A673 (cell line): ENCODE measurements at regions not wholly inside any gene's neighbourhood (a gene's known extent, or its start where the extent isn't known, plus 50 kb on each side); places are given as distances from the start of the nearest gene placed in this dataset.

Source experiments
- BruUV-seq: library from RNA; stranded (reverse); fragments of 400-500 nt; replicated peaks from 2 replicates; lab custom pipeline; 2021; lab: Mats Ljungman, UMichigan
- CTCF ChIA-PET: fragments of 300-600 bp; sonication (Branson Sonifier 250); formaldehyde crosslinking; loops from one replicate; lab custom pipeline; 2022; ENCODE audit warnings: antibody characterized with exemption; lab: Charles Lee
- POLR2A ChIA-PET: fragments of 300-600 bp; sonication (Branson Sonifier 250); formaldehyde crosslinking; loops from one replicate; lab custom pipeline; 2022; ENCODE audit warnings: antibody characterized with exemption; ENCODE audit not compliant: low non-redundant PET; lab: Charles Lee
- DNase-seq: peaks from one replicate; pipeline ENCODE4 v3.0.0-alpha.2; 2015; ENCODE audit warnings: low spot score
- H3K27ac ChIP-seq: fragments of 200-600 bp; sonication (generic); 2 replicates; pipeline ENCODE4 v1.5.1; 2016; ENCODE audit warnings: mixed run types, low read depth, mild to moderate bottlenecking, mixed read lengths, antibody characterized with exemption, low read length; ENCODE audit not compliant: poor library complexity, severe bottlenecking
- H3K27me3 ChIP-seq: fragments of 200-600 bp; sonication (generic); replicated peaks from 2 replicates; pipeline ENCODE4 v1.6.1; 2017; ENCODE audit warnings: mixed run types, low read depth, mild to moderate bottlenecking, mixed read lengths, antibody characterized with exemption, low read length; ENCODE audit not compliant: insufficient read depth, poor library complexity
- H3K36me3 ChIP-seq: fragments of 200-600 bp; sonication (generic); 2 replicates; pipeline ENCODE4 v1.6.1; 2016; ENCODE audit warnings: mixed run types, mild to moderate bottlenecking, mixed read lengths, antibody characterized with exemption, low read length; ENCODE audit not compliant: insufficient read depth, poor library complexity, severe bottlenecking
- H3K4me1 ChIP-seq: fragments of 200-600 bp; sonication (generic); 2 replicates; pipeline ENCODE4 v1.6.1; 2017; ENCODE audit warnings: mixed run types, mild to moderate bottlenecking, mixed read lengths, antibody characterized with exemption, low read length; ENCODE audit not compliant: insufficient read depth, poor library complexity, severe bottlenecking
- H3K4me3 ChIP-seq: fragments of 200-600 bp; sonication (generic); 2 replicates; pipeline ENCODE4 v1.5.1; 2016; ENCODE audit warnings: low read depth, mixed run types, mild to moderate bottlenecking, mixed read lengths, low read length; ENCODE audit not compliant: poor library complexity, severe bottlenecking
- H3K9me3 ChIP-seq: fragments of 200-600 bp; sonication (generic); 2 replicates; pipeline ENCODE4 v1.6.1; 2016; ENCODE audit warnings: mixed run types, low read depth, mild to moderate bottlenecking, mixed read lengths, antibody characterized with exemption, low read length; ENCODE audit not compliant: poor library complexity, severe bottlenecking
- CTCF ChIP-seq: fragments of 300-800, 200-600 bp; sonication (generic); conservative IDR thresholded peaks from 2 replicates; pipeline ENCODE4 v1.5.1; 2017; ENCODE audit warnings: low read depth, mild to moderate bottlenecking, antibody characterized with exemption, low read length, moderate library complexity, mixed read lengths
- EZH2 ChIP-seq: fragments of 200-600 bp; sonication (generic); IDR thresholded peaks from 2 replicates; pipeline ENCODE4 v1.6.1; 2017; ENCODE audit warnings: borderline replicate concordance, low read depth, mild to moderate bottlenecking, mixed read lengths, antibody characterized with exemption, low read length; ENCODE audit not compliant: poor library complexity, severe bottlenecking
- intact Hi-C: fragments of 100-400 bp; cut with micrococcal nuclease; formaldehyde crosslinking; loops from one replicate; pipeline ENCODE4 v1.10.0; 2022; ENCODE audit not compliant: unreplicated experiment

GRCh38 chr2:5316001-5316490 lies 376.1 kb upstream of the SOX11 start:
- H3K4me1 ChIP-seq = no peaks in the 10 kb centered on the region
- DNase-seq = no peak
- intact Hi-C loops = no loop called here
- no peak overlapping the region for H3K27ac ChIP-seq
- no peaks in the 10 kb centered on the region for H3K36me3 ChIP-seq
- no TSS peak for BruUV-seq
- TF ChIP-seq CTCF = no peak
- ChIA-PET POLR2A (no interaction called here), CTCF (no interaction called here)
- no peaks in the 10 kb centered on the region for H3K27me3 ChIP-seq
- no peak overlapping the region for H3K4me3 ChIP-seq
- no peaks in the 10 kb centered on the region for H3K9me3 ChIP-seq

- H3K4me1 ChIP-seq = no peaks in the 10 kb centered on the region
- no TSS peak for BruUV-seq
- no peak for DNase-seq
- H3K9me3 ChIP-seq = no peaks in the 10 kb centered on the region
- H3K27ac ChIP-seq = no peak overlapping the region
- H3K4me3 ChIP-seq = no peak overlapping the region
- no peaks in the 10 kb centered on the region for H3K27me3 ChIP-seq
- H3K36me3 ChIP-seq = no peaks in the 10 kb centered on the region
- TF ChIP-seq EZH2 = no peak
- TF ChIP-seq CTCF = no peak
- ChIA-PET CTCF (no interaction called here), POLR2A (no interaction called here)
- intact Hi-C loops = no loop called here
These were observed 372.7 kb upstream of the SOX11 start for GRCh38 chr2:5319493-5319892.

- CTCF ChIA-PET = no interaction called here
- POLR2A ChIA-PET = no interaction called here
- H3K4me1 ChIP-seq = no peaks in the 10 kb centered on the region
- TF ChIP-seq EZH2 = no peak
- TF ChIP-seq CTCF = no peak
- intact Hi-C loops = no loop called here
- DNase-seq = no peak
- no peak overlapping the region for H3K27ac ChIP-seq
- BruUV-seq = no TSS peak
- H3K9me3 ChIP-seq = no peaks in the 10 kb centered on the region
- H3K27me3 ChIP-seq = no peaks in the 10 kb centered on the region
- no peaks in the 10 kb centered on the region for H3K36me3 ChIP-seq
- no peak overlapping the region for H3K4me3 ChIP-seq
These were observed 369.8 kb upstream of the SOX11 start for GRCh38 chr2:5322396-5322795.
